Dermis microvascular lymphatic vessel endothelial cell (primary cell): ENCODE measurements at regions not wholly inside any gene's neighbourhood (a gene's known extent, or its start where the extent isn't known, plus 50 kb on each side); places are given as distances from the start of the nearest gene placed in this dataset.
"Not testable (repeated sequence)": the region's sequence is repeated elsewhere in the genome, so short reads cannot be mapped to it uniquely, and the experiment has no call there.

Source experiments
- DNase-seq, 2 donors: peaks; one replicate each; pipeline versions ENCODE4 v3.0.0 to v3.0.0-alpha.2; 2010; ENCODE audit warnings: low read depth in 2 of 2

- not testable (repeated sequence) for DNase-seq
These were observed 389.7 kb upstream of the MYT1L start for GRCh38 chr2:2720806-2721205.

- DNase-seq = no peak
These were observed 389.3 kb upstream of the MYT1L start for GRCh38 chr2:2720351-2720750.

GRCh38 chr2:2719781-2720180 is 388.7 kb upstream of the MYT1L start:
- DNase-seq = no peak

- DNase-seq = no peak
These were observed 387.9 kb upstream of the MYT1L start for GRCh38 chr2:2719015-2719414.

GRCh38 chr2:2717406-2717805 is 386.3 kb upstream of the MYT1L start:
- DNase-seq = no peak

- no peak for DNase-seq
These were observed 385.7 kb upstream of the MYT1L start for GRCh38 chr2:2716771-2717170.

- no peak for DNase-seq
These were observed 384.2 kb upstream of the MYT1L start for GRCh38 chr2:2715036-2715818.

GRCh38 chr2:2714408-2714807 is 383.3 kb upstream of the MYT1L start:
- no peak for DNase-seq

- no peak for DNase-seq
These were observed 378.3 kb upstream of the MYT1L start for GRCh38 chr2:2709431-2709770.

- no peak for DNase-seq
These were observed 377.7 kb upstream of the MYT1L start for GRCh38 chr2:2708575-2709430.

- no peak for DNase-seq
These were observed 376.3 kb upstream of the MYT1L start for GRCh38 chr2:2707206-2707991.

GRCh38 chr2:2706306-2706705 is 375.2 kb upstream of the MYT1L start:
- no peak for DNase-seq

- DNase-seq = no peak
These were observed 374.8 kb upstream of the MYT1L start for GRCh38 chr2:2705871-2706270.

- DNase-seq = no peak
These were observed 373.5 kb upstream of the MYT1L start for GRCh38 chr2:2704428-2705090.

- DNase-seq = no peak
These were observed 372.8 kb upstream of the MYT1L start for GRCh38 chr2:2703762-2704427.

- no peak for DNase-seq
These were observed 372.1 kb upstream of the MYT1L start for GRCh38 chr2:2703172-2703571.

- DNase-seq = no peak
These were observed 371.3 kb upstream of the MYT1L start for GRCh38 chr2:2702385-2702784.

GRCh38 chr2:2701813-2702212 is 370.7 kb upstream of the MYT1L start:
- no peak for DNase-seq

- DNase-seq = no peak
These were observed 370.2 kb upstream of the MYT1L start for GRCh38 chr2:2701176-2701781.

GRCh38 chr2:2699121-2699505 is 368.0 kb upstream of the MYT1L start:
- no peak for DNase-seq
